NB4 (cell line): ENCODE measurements at regions not wholly inside any gene's neighbourhood (a gene's known extent, or its start where the extent isn't known, plus 50 kb on each side); places are given as distances from the start of the nearest gene placed in this dataset.

Source experiments
- MYC ChIP-seq: IDR thresholded peaks from 2 replicates; pipeline ENCODE4 v1.6.1; 2011; ENCODE audit warnings: low read depth, low read length
- POLR2A ChIP-seq: IDR thresholded peaks from 2 replicates; pipeline ENCODE4 v1.6.1; 2011; ENCODE audit warnings: mild to moderate bottlenecking; ENCODE audit not compliant: insufficient read length; ENCODE audit errors: extremely low read depth
- TF ChIP-seq, protein P1 (sequence below): IDR thresholded peaks from one replicate; pipeline ENCODE4 v1.5.1; 2012; ENCODE audit warnings: low read depth, low read length
- TF ChIP-seq, protein P2 (sequence below): IDR thresholded peaks from 2 replicates; pipeline ENCODE4 v1.6.1; 2011; ENCODE audit warnings: low read depth, low read length

DNA sequence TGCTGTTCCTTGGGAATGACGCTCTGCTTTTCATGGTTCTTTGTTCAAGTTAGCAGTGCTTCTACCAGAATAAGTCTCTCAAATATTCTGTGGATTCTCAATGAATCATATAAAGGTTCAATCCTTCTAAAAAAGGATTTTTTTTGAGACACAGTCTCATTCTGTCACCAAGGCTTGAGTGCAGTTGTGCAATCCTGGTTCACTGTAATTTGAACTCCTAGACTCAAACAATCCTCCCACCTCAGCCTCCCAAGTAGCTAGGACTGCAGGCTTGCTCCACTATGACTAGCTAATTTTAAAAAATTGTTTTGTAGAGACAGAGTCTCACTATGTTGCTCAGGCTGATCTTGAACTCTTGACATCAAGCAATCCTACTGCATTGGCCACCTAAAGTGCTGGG lies 64.9 kb upstream of the RELN start:
- TF ChIP-seq, protein P1, sequence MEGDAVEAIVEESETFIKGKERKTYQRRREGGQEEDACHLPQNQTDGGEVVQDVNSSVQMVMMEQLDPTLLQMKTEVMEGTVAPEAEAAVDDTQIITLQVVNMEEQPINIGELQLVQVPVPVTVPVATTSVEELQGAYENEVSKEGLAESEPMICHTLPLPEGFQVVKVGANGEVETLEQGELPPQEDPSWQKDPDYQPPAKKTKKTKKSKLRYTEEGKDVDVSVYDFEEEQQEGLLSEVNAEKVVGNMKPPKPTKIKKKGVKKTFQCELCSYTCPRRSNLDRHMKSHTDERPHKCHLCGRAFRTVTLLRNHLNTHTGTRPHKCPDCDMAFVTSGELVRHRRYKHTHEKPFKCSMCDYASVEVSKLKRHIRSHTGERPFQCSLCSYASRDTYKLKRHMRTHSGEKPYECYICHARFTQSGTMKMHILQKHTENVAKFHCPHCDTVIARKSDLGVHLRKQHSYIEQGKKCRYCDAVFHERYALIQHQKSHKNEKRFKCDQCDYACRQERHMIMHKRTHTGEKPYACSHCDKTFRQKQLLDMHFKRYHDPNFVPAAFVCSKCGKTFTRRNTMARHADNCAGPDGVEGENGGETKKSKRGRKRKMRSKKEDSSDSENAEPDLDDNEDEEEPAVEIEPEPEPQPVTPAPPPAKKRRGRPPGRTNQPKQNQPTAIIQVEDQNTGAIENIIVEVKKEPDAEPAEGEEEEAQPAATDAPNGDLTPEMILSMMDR: no peak
- TF ChIP-seq, protein P2, sequence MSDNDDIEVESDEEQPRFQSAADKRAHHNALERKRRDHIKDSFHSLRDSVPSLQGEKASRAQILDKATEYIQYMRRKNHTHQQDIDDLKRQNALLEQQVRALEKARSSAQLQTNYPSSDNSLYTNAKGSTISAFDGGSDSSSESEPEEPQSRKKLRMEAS: no peak
- TF ChIP-seq POLR2A (no peak), MYC (no peak)
